H1 (cell line): ENCODE measurements at regions not wholly inside any gene's neighbourhood (a gene's known extent, or its start where the extent isn't known, plus 50 kb on each side); places are given as distances from the start of the nearest gene placed in this dataset.

ENCODE experiments used
- ATF3 ChIP-seq: IDR thresholded peaks from 2 replicates; pipeline ENCODE4 v1.6.1; 2011; ENCODE audit warnings: low read depth, mild to moderate bottlenecking, low read length; ENCODE audit not compliant: insufficient read depth
- CHD2 ChIP-seq: IDR thresholded peaks from 2 replicates; pipeline ENCODE4 v1.6.1; 2012; ENCODE audit warnings: low read length, improper control_type of control experiment
- EZH2 ChIP-seq: fragments of 200-600 bp; sonication (generic); IDR thresholded peaks from 2 replicates; pipeline ENCODE4 v1.7.1; 2012; ENCODE audit warnings: low read depth, mild to moderate bottlenecking, moderate library complexity, low read length, inconsistent platforms; ENCODE audit not compliant: severe bottlenecking
- GABPA ChIP-seq: IDR thresholded peaks from 2 replicates; pipeline ENCODE4 v1.6.1; 2011; ENCODE audit warnings: mild to moderate bottlenecking, low read length, moderate library complexity, borderline replicate concordance; ENCODE audit not compliant: insufficient read depth
- NANOG ChIP-seq: IDR thresholded peaks from 2 replicates; pipeline ENCODE4 v1.6.1; 2011; ENCODE audit warnings: low read length, low read depth, mild to moderate bottlenecking, inconsistent platforms; ENCODE audit not compliant: insufficient read depth, poor library complexity, severe bottlenecking
- POLR2A ChIP-seq, 2 experiments: IDR thresholded peaks; 1 replicate in 1 of 2; 2 replicates in 1 of 2; pipeline ENCODE4 v1.6.1; 2011; ENCODE audit warnings: low read depth in 2 of 2, low read length in 2 of 2, mild to moderate bottlenecking in 2 of 2; ENCODE audit errors: control extremely low read depth in 1 of 2
- RFX5 ChIP-seq: IDR thresholded peaks from 2 replicates; pipeline ENCODE4 v1.6.1; 2011; ENCODE audit warnings: low read depth, low read length, improper control_type of control experiment, borderline replicate concordance
- SIRT6 ChIP-seq: IDR thresholded peaks from one replicate; pipeline ENCODE4 v1.7.1; 2012; ENCODE audit warnings: low read length, inconsistent platforms
- SIX5 ChIP-seq: IDR thresholded peaks from 2 replicates; pipeline ENCODE4 v1.6.1; 2011; ENCODE audit warnings: mild to moderate bottlenecking, low read depth, low read length
- YY1 ChIP-seq: IDR thresholded peaks from 2 replicates; pipeline ENCODE4 v1.6.1; 2011; ENCODE audit warnings: low read depth, mild to moderate bottlenecking, low read length
- TF ChIP-seq, protein P1 (sequence below), 3 experiments: IDR thresholded peaks; 1 replicate in 2 of 3; 2 replicates in 1 of 3; pipeline versions ENCODE4 v1.5.1 to v1.6.1; 2011; ENCODE audit warnings: low read length in 3 of 3, mild to moderate bottlenecking in 3 of 3, inconsistent platforms in 2 of 3, low read depth in 1 of 3, moderate library complexity in 1 of 3; ENCODE audit not compliant: insufficient read depth in 1 of 3; ENCODE audit errors: control extremely low read depth in 1 of 3
- TF ChIP-seq, protein P2 (sequence below): IDR thresholded peaks from 2 replicates; pipeline ENCODE4 v1.6.1; 2012; ENCODE audit warnings: inconsistent platforms

DNA sequence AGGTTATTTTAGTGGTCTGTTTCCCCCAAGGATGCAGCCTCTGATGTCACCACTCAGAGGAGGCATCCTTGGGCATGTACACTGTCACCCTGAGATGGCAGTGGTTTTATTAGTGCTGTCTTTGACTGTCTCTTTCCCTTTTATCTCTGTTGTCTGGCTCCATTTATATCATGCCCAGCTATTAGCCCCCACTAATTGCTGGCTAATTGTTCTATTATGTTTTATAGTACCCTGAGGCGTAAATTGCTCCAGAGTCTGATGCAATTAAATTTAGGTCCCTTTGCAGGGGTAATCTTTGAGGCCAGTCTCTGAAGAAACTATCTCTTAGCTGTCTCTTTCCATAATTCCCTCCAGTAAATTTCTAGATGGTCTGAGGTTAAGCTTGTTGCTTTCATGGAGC is 301.0 kb upstream of the KLHL29 start:
- TF ChIP-seq, protein P1, sequence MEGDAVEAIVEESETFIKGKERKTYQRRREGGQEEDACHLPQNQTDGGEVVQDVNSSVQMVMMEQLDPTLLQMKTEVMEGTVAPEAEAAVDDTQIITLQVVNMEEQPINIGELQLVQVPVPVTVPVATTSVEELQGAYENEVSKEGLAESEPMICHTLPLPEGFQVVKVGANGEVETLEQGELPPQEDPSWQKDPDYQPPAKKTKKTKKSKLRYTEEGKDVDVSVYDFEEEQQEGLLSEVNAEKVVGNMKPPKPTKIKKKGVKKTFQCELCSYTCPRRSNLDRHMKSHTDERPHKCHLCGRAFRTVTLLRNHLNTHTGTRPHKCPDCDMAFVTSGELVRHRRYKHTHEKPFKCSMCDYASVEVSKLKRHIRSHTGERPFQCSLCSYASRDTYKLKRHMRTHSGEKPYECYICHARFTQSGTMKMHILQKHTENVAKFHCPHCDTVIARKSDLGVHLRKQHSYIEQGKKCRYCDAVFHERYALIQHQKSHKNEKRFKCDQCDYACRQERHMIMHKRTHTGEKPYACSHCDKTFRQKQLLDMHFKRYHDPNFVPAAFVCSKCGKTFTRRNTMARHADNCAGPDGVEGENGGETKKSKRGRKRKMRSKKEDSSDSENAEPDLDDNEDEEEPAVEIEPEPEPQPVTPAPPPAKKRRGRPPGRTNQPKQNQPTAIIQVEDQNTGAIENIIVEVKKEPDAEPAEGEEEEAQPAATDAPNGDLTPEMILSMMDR (IDR thresholded peaks at IDR 0.05; ENCODE audit: control extremely low read depth in 1 of 3, insufficient read depth in 1 of 3, low read depth in 1 of 3, low read length in 3 of 3) = no peak
- TF ChIP-seq SIRT6 (no peak), CHD2 (no peak), GABPA (no peak), EZH2 (no peak), YY1 (no peak), POLR2A (IDR thresholded peaks at IDR 0.05; ENCODE audit: control extremely low read depth in 1 of 2, low read depth in 2 of 2, low read length in 2 of 2) (no peak), ATF3 (no peak), SIX5 (no peak), RFX5 (no peak), NANOG (no peak)
- TF ChIP-seq, protein P2, sequence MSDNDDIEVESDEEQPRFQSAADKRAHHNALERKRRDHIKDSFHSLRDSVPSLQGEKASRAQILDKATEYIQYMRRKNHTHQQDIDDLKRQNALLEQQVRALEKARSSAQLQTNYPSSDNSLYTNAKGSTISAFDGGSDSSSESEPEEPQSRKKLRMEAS = no peak
